IMR-90 (cell line): ENCODE measurements at regions not wholly inside any gene's neighbourhood (a gene's known extent, or its start where the extent isn't known, plus 50 kb on each side); places are given as distances from the start of the nearest gene placed in this dataset.

Experiments used
- ATAC-seq: fragments of 200-7000 bp; cut with Tn5 transposase; 2 replicates; pipeline ENCODE4 v1.9.1; 2020; ENCODE audit warnings: low read depth, mild to moderate bottlenecking, moderate library complexity
- BruUV-seq: library from RNA; stranded (reverse); fragments of 400-500 nt; replicated peaks from 2 replicates; lab custom pipeline; 2021; lab: Mats Ljungman, UMichigan
- CTCF ChIA-PET: fragments of 300-600 bp; formaldehyde crosslinking; extraction: SDS; loops from one replicate; lab custom pipeline; 2021; ENCODE audit warnings: antibody characterized with exemption; lab: Yijun Ruan, JAX
- POLR2A ChIA-PET: fragments of 300-600 bp; sonication (Branson Sonifier 250); formaldehyde crosslinking; loops from one replicate; lab custom pipeline; 2022; ENCODE audit warnings: antibody characterized with exemption; ENCODE audit not compliant: unreplicated experiment; lab: Charles Lee
- DNase-seq: peaks from one replicate; pipeline ENCODE4 v3.0.0; 2013
- H2AFZ ChIP-seq: replicated peaks from 2 replicates; pipeline ENCODE3; 2013; ENCODE audit warnings: low read length, mild to moderate bottlenecking; ENCODE audit not compliant: poor library complexity
- H2AK5ac ChIP-seq: 2 replicates; pipeline ENCODE4 v1.6.1; 2013; ENCODE audit warnings: low read depth, low read length, inconsistent platforms
- H2AK9ac ChIP-seq: replicated peaks from 2 replicates; pipeline ENCODE3; 2013; ENCODE audit warnings: mild to moderate bottlenecking, low read depth, low read length, moderate library complexity; ENCODE audit not compliant: poor library complexity
- H2BK120ac ChIP-seq: 2 replicates; pipeline ENCODE4 v1.6.1; 2013; ENCODE audit warnings: low read depth, low read length, inconsistent platforms
- H2BK15ac ChIP-seq: 3 replicates; pipeline ENCODE4 v1.6.1; 2013; ENCODE audit warnings: low read depth, low read length, inconsistent platforms
- H2BK20ac ChIP-seq: 2 replicates; pipeline ENCODE4 v1.6.1; 2013; ENCODE audit warnings: low read depth, mild to moderate bottlenecking, inconsistent platforms, low read length, moderate library complexity
- H2BK5ac ChIP-seq: 2 replicates; pipeline ENCODE4 v1.6.1; 2013; ENCODE audit warnings: mild to moderate bottlenecking, low read depth, low read length, inconsistent platforms; ENCODE audit not compliant: poor library complexity, severe bottlenecking
- H3K14ac ChIP-seq: replicated peaks from 2 replicates; pipeline ENCODE4 v1.6.1; 2013; ENCODE audit warnings: low read depth, low read length, inconsistent platforms
- H3K18ac ChIP-seq: 2 replicates; pipeline ENCODE4 v1.6.1; 2013; ENCODE audit warnings: low read depth, low read length, control low read depth
- H3K23ac ChIP-seq: 2 replicates; pipeline ENCODE4 v1.6.1; 2013; ENCODE audit warnings: low read depth, low read length, inconsistent platforms
- H3K27ac ChIP-seq: 2 replicates; pipeline ENCODE4 v1.5.1; 2013; ENCODE audit warnings: mild to moderate bottlenecking, control low read depth, low read length; ENCODE audit not compliant: insufficient read depth
- H3K27me3 ChIP-seq: 2 replicates; pipeline ENCODE4 v1.6.1; 2013; ENCODE audit warnings: low read length; ENCODE audit not compliant: control insufficient read depth, insufficient read depth
- H3K36me3 ChIP-seq: 2 replicates; pipeline ENCODE4 v1.6.1; 2013; ENCODE audit warnings: low read length, mixed read lengths; ENCODE audit not compliant: control insufficient read depth, insufficient read depth
- H3K4ac ChIP-seq: 2 replicates; pipeline ENCODE4 v1.6.1; 2013; ENCODE audit warnings: low read depth, low read length, inconsistent platforms
- H3K4me1 ChIP-seq: 2 replicates; pipeline ENCODE4 v1.6.1; 2013; ENCODE audit warnings: low read length, mixed read lengths; ENCODE audit not compliant: control insufficient read depth, insufficient read depth
- H3K4me2 ChIP-seq: 2 replicates; pipeline ENCODE4 v1.6.1; 2013; ENCODE audit warnings: low read depth, mild to moderate bottlenecking, control low read depth, low read length, moderate library complexity
- H3K4me3 ChIP-seq: 2 replicates; pipeline ENCODE4 v1.5.1; 2013; ENCODE audit warnings: low read depth, mild to moderate bottlenecking, control low read depth, low read length, moderate library complexity; ENCODE audit not compliant: insufficient read depth
- H3K56ac ChIP-seq: 2 replicates; pipeline ENCODE4 v1.6.1; 2013; ENCODE audit warnings: low read length, inconsistent platforms; ENCODE audit not compliant: insufficient read depth; ENCODE audit errors: extremely low read depth
- H3K79me1 ChIP-seq, 2 experiments: 2 replicates each; pipeline ENCODE4 v1.6.1; 2013; ENCODE audit warnings: low read length in 2 of 2, inconsistent platforms in 1 of 2, low read depth in 1 of 2
- H3K9ac ChIP-seq: 2 replicates; pipeline ENCODE4 v1.6.1; 2013; ENCODE audit warnings: low read depth, low read length, control low read depth
- H3K9me1 ChIP-seq: 2 replicates; pipeline ENCODE4 v1.6.1; 2013; ENCODE audit warnings: low read length, inconsistent platforms; ENCODE audit not compliant: insufficient read depth
- H3K9me3 ChIP-seq: 2 replicates; pipeline ENCODE4 v1.6.1; 2013; ENCODE audit warnings: low read length; ENCODE audit not compliant: control insufficient read depth, insufficient read depth
- H4K20me1 ChIP-seq: 2 replicates; pipeline ENCODE4 v1.6.1; 2013; ENCODE audit warnings: low read length, inconsistent platforms; ENCODE audit not compliant: insufficient read depth
- H4K5ac ChIP-seq: 2 replicates; pipeline ENCODE4 v1.6.1; 2013; ENCODE audit warnings: mild to moderate bottlenecking, low read depth, low read length, control low read depth
- H4K8ac ChIP-seq, 2 experiments: 2 replicates each; pipeline ENCODE4 v1.6.1; 2013; ENCODE audit warnings: low read depth in 2 of 2, low read length in 2 of 2, control low read depth in 1 of 2, inconsistent platforms in 1 of 2
- H4K91ac ChIP-seq: 2 replicates; pipeline ENCODE4 v1.6.1; 2013; ENCODE audit warnings: low read depth, low read length, inconsistent platforms; ENCODE audit not compliant: insufficient read depth
- CEBPB ChIP-seq: IDR thresholded peaks from 2 replicates; pipeline ENCODE4 v1.6.1; 2012; ENCODE audit warnings: low read depth, low read length, improper control_type of control experiment
- MAZ ChIP-seq: IDR thresholded peaks from 2 replicates; pipeline ENCODE4 v1.6.1; 2012; ENCODE audit warnings: low read depth, mild to moderate bottlenecking, low read length, improper control_type of control experiment, moderate library complexity, borderline replicate concordance
- MXI1 ChIP-seq: IDR thresholded peaks from 2 replicates; pipeline ENCODE4 v1.6.1; 2012; ENCODE audit warnings: low read depth, mild to moderate bottlenecking, low read length, moderate library complexity, borderline replicate concordance
- NFE2L2 ChIP-seq: fragments of 150-350 bp; IDR thresholded peaks from 2 replicates; pipeline ENCODE4 v1.6.1; 2016; ENCODE audit warnings: low read depth, mild to moderate bottlenecking, low read length
- POLR2A ChIP-seq: IDR thresholded peaks from 2 replicates; pipeline ENCODE4 v1.6.1; 2012; ENCODE audit warnings: mild to moderate bottlenecking, low read depth, low read length
- RAD21 ChIP-seq: IDR thresholded peaks from 2 replicates; pipeline ENCODE4 v1.6.1; 2012; ENCODE audit warnings: low read length, improper control_type of control experiment
- RCOR1 ChIP-seq: IDR thresholded peaks from 2 replicates; pipeline ENCODE4 v1.6.1; 2012; ENCODE audit warnings: mild to moderate bottlenecking, low read length, improper control_type of control experiment; ENCODE audit not compliant: insufficient replicate concordance
- RFX5 ChIP-seq: IDR thresholded peaks from 2 replicates; pipeline ENCODE4 v1.8.0; 2012; ENCODE audit warnings: low read depth, mild to moderate bottlenecking, low read length, moderate library complexity
- SMC3 ChIP-seq: fragments of 150-350 bp; IDR thresholded peaks from 2 replicates; pipeline ENCODE4 v1.6.1; 2016; ENCODE audit warnings: low read depth, mild to moderate bottlenecking, antibody characterized with exemption, low read length, moderate library complexity
- WGBS, 2 experiments: methylation state at CpG; one replicate each; pipeline versions ENCODE4 v1.1.5 to v1.1.7; 2013; ENCODE audit warnings: missing lambda C conversion rate in 2 of 2; ENCODE audit not compliant: insufficient read length in 1 of 2; ENCODE audit errors: extremely low coverage in 2 of 2; 5-methylcytosine and 5-hydroxymethylcytosine counted together
- dilution Hi-C: fragments of 300-500 bp; cut with HindIII; formaldehyde crosslinking; loops from one replicate; pipeline ENCODE4 v1.14.3; 2018; ENCODE audit warnings: low sequenced_read_pairs; ENCODE audit not compliant: unreplicated experiment
- in situ Hi-C: fragments of 300-500 bp; cut with MboI; formaldehyde crosslinking; loops from 3 replicates; pipeline ENCODE4 v1.14.3; 2019; ENCODE audit warnings: low sequenced_read_pairs, inconsistent platforms, mixed read lengths
- intact Hi-C: fragments of 100-400 bp; cut with micrococcal nuclease; formaldehyde crosslinking; loops from 2 replicates; pipeline ENCODE4 v1.10.0; 2022
- TF ChIP-seq, protein P1 (sequence below): fragments of 150-350 bp; IDR thresholded peaks from 2 replicates; pipeline ENCODE4 v1.6.1; 2016; ENCODE audit warnings: low read depth, mild to moderate bottlenecking, low read length, moderate library complexity, borderline replicate concordance

DNA sequence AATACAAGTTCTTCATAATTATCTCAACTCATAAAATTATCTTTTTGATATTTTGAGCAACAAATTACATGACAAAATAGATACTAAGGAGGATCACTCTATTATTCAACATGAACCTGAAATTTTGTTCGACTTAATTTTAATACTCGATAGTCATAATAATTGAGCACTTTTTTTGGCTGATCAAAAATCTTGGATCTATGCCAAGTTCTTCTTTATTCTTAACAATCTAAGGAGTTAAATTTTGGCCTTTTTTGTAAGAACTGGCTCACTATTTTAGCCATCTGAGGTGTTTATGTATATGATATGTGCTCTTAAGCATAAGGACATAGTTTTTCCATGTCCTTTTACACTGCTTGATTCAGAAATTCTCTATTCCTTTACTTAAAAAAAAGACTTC is 996.1 kb upstream of the COX7C start:
- H3K4me2 ChIP-seq = no peak overlapping the region
- no CpG with 5 or more reads among the region's 2 CpGs for WGBS, 2 experiments
- no peak overlapping the region for H2BK120ac ChIP-seq
- H3K79me1 ChIP-seq = no peaks in the 10 kb centered on the region
- no peak overlapping the region for H3K4me3 ChIP-seq
- H2BK20ac ChIP-seq = no peak overlapping the region
- H3K9me1 ChIP-seq = no peaks in the 10 kb centered on the region
- H3K4ac ChIP-seq = no peak overlapping the region
- H3K14ac ChIP-seq = no peak overlapping the region
- POLR2A ChIA-PET = no interaction called here
- H2AK5ac ChIP-seq = no peak overlapping the region
- H2BK5ac ChIP-seq = no peak overlapping the region
- no peak overlapping the region for H3K18ac ChIP-seq
- no peak overlapping the region for H3K23ac ChIP-seq
- H3K27me3 ChIP-seq = no peaks in the 10 kb centered on the region
- in situ Hi-C loops = no loop called here
- H3K4me1 ChIP-seq = no peaks in the 10 kb centered on the region
- TF ChIP-seq RCOR1 (no peak), RFX5 (no peak), SMC3 (no peak), MXI1 (no peak), NFE2L2 (no peak), CEBPB (no peak), POLR2A (no peak), MAZ (no peak), RAD21 (no peak)
- TF ChIP-seq, protein P1, sequence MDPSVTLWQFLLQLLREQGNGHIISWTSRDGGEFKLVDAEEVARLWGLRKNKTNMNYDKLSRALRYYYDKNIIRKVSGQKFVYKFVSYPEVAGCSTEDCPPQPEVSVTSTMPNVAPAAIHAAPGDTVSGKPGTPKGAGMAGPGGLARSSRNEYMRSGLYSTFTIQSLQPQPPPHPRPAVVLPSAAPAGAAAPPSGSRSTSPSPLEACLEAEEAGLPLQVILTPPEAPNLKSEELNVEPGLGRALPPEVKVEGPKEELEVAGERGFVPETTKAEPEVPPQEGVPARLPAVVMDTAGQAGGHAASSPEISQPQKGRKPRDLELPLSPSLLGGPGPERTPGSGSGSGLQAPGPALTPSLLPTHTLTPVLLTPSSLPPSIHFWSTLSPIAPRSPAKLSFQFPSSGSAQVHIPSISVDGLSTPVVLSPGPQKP = no peak
- H3K27ac ChIP-seq = no peak overlapping the region
- H3K56ac ChIP-seq = no peak overlapping the region
- no peak overlapping the region for H2BK15ac ChIP-seq
- CTCF ChIA-PET = no interaction called here
- H4K5ac ChIP-seq = no peak overlapping the region
- dilution Hi-C loops = no loop called here
- no peak for DNase-seq
- ATAC-seq = no peak
- H2AFZ ChIP-seq = no peak overlapping the region
- no TSS peak for BruUV-seq
- H3K9me3 ChIP-seq = peaks cover under 1% of the 10 kb centered on the region
- no peak overlapping the region for H4K8ac ChIP-seq
- no peak overlapping the region for H2AK9ac ChIP-seq
- H4K20me1 ChIP-seq = no peaks in the 10 kb centered on the region
- no peaks in the 10 kb centered on the region for H3K36me3 ChIP-seq
- intact Hi-C loops = no loop called here
- no peak overlapping the region for H3K9ac ChIP-seq
- H4K91ac ChIP-seq = no peak overlapping the region
